ENCODE measurements at regions not wholly inside any gene's neighbourhood (a gene's known extent, or its start where the extent isn't known, plus 50 kb on each side); places are given as distances from the start of the nearest gene placed in this dataset.
A peak's percentile ranks its signal among the peaks of the same experiment; 100 is the strongest.

GRCh38 chr9:13586587-13587374, 307.3 kb upstream of the MPDZ start:
- H3K27ac ChIP-seq = peak overlapping the region; percentile 87
- TF ChIP-seq CTCF (conservative IDR thresholded peaks at IDR 0.05) = no peak

DNA sequence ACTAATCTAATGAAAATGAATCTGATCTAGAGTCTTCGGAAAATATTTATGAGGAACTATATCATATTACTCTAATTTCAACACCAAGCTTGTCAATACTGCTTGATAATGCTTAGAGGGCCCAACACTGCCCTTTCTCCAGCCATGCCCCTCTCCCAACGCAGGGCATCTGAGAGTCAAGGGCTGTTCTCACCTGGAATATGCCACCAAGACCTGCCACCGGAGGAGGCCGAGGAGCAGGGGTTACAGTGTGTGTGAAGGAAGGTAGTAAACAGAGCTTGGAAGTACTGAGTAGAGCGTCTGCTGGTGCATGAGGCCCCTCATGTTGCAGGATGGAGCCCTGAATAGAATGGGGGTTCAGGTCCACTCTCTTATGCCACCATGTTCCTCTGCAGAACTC, 301.3 kb upstream of the MPDZ start:
- TF ChIP-seq CTCF (conservative IDR thresholded peaks at IDR 0.05) = no peak
- H3K27ac ChIP-seq = no peak overlapping the region

DNA sequence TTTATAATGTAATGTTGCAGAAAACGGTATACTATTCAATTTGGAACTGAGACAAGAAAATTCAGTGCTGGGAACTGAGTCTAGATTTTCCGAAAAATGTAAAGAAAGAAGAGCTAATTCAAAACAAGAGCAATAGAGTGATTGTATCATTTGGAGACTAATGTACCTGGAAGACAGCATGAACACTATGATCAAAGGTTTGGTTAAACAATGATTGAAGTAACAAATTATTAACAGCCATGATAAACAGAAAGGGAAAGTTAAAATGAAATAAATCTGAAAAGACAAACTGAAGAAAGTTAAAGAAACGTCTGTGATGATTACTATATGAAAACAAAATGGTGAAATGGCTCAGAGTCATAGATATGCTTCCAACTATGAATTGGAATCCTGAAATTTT, 300.6 kb upstream of the MPDZ start:
- H3K27ac ChIP-seq = no peak overlapping the region
- no peak for TF ChIP-seq CTCF (conservative IDR thresholded peaks at IDR 0.05)

DNA sequence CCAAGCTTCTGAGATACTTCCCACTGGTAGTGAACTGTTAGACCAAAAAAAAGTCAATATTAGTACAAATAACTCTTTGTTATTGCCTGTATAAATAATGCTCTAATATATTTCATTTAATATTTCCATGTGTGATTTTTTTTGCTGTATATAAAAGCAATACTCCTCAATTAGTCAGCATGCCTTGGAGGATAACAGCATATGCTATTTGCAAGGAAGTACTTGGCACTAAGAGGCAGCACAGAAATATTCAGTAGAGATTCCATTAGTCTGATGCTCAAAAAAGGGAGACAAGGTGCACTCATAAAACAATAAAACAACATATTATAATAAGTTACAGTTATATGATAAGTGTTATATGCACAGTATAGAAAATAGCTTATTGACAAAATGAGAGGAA, 296.6 kb upstream of the MPDZ start:
- no peak overlapping the region for H3K27ac ChIP-seq
- TF ChIP-seq CTCF (conservative IDR thresholded peaks at IDR 0.05) = no peak

- TF ChIP-seq CTCF (conservative IDR thresholded peaks at IDR 0.05) = no peak
These were observed 296.1 kb upstream of the MPDZ start for GRCh38 chr9:13575558-13575957.

GRCh38 chr9:13570068-13570974, 290.8 kb upstream of the MPDZ start:
- no peak for TF ChIP-seq CTCF (conservative IDR thresholded peaks at IDR 0.05)
- H3K27ac ChIP-seq = no peak overlapping the region

More at GRCh38 chr9:13575558-13575957, 296.1 kb upstream of the MPDZ start:
- no peak overlapping the region for H3K27ac ChIP-seq

- no peak for TF ChIP-seq CTCF (conservative IDR thresholded peaks at IDR 0.05)
- no peak overlapping the region for H3K27ac ChIP-seq
These were observed 290.1 kb upstream of the MPDZ start for GRCh38 chr9:13569602-13570067.
